COLO668 (cell line): ENCODE measurements at regions not wholly inside any gene's neighbourhood (a gene's known extent, or its start where the extent isn't known, plus 50 kb on each side); places are given as distances from the start of the nearest gene placed in this dataset.

Experiments used
- DNase-seq: peaks from one replicate; lab custom pipeline; 2025; ENCODE audit not compliant: unreplicated experiment; lab: John Stamatoyannopoulos, UW

- no peak for DNase-seq
Observed at GRCh38 chr16:73545755-73546154, 497.8 kb upstream of the ZFHX3 start.

DNA sequence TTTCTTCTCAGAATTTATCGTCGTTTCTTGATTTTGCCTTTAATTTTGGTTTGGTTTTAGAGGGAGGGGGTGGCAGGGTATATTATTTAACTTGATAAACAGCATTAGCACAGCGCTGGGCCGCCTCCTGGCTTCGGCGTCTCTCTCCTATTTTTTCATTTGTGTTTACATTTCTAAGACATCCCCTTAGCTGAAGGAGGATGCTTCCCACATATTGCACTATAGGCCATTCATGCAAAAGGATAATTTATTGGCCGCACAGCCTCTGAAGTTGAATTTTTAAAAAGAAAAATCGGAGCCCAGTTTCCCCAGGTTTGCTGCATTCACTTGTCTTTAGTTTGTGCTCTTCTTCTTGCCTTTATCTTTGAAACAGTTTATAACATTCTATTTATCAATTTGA is 497.4 kb upstream of the ZFHX3 start:
- no peak for DNase-seq

- DNase-seq: no peak
Observed at GRCh38 chr16:73544826-73545225, 496.9 kb upstream of the ZFHX3 start.

DNA sequence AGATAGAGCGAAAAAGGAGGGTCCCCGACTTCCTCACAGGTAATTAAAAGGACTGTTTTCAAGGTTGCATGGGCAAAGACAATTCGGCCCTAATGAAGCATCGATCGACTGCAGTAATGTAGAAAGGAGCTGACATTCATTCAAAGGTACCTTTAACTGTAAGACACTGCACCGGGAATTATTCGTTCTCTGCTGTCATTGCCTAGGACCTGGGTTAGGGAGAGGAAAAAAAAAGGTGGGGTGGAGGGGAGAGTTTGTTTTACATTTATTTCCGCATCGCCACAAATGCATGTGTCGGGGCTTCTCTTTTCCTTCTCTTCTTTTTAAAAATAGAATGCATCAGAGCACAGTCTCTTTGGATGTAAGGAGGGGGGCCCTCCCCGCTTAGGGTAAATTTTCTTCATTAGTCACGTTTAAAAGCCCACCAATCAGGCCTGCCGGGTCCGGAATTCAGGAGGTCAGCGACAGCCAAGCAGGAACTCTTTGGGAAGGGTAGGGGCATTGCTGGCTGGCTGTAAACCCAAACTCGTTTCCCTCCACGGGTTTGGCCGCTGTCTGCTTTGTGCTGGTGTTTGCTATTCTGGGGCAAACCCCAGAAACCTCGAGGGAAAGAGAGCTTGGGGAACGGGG is 496.2 kb upstream of the ZFHX3 start:
- no peak for DNase-seq

DNA sequence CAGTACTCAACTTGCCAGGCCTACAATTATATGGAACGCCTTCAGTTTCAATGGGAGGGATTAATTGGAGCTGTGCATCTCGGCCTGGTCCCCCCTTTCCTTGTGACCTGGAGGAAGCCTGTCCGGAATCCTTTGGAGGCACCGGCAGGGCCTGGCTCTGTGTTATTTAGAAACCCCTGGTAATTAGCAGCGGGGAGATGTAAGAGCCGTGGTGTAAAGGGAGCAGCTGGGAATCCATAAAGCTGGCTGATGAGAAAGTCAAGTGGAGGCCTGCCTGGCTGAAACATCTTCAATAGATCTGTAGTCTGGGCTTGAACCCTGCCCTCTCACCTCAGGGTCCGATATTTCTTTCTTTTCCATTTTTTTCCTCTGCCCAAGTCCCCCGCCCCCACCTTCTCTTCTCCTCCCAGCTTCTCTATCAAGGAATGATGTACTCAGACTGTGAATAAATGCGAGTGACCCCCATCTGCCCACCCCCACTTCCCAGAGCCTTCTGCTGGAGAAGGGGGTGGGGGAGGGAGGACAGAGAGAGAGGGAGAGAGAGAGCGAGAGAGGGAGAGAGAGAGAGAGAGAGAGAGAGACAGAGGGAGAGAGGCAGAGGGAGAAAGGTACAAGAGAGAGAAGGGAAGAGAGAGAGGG is 495.5 kb upstream of the ZFHX3 start:
- no peak for DNase-seq

GRCh38 chr16:73542885-73543284 is 495.0 kb upstream of the ZFHX3 start:
- DNase-seq: no peak

GRCh38 chr16:73537921-73538320 is 490.0 kb upstream of the ZFHX3 start:
- DNase-seq: no peak

DNA sequence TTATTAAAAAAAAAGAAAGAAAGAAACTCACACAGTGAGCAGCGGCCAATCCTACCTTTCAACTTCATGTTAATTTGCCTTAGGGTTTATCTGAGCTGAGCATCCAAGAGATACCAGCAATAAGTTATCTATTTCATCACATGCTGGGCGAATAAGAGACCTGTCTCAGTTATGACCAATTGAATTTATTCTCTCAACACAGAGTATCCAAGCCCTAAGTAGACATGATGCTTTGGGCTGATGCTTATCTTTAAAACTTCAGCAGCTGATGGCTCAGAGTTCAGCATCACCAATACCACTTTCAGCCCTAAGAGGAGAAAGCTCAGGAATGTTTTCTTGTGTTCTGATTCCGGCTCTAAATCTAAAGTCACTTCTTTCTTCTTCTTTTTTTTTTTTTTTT is 489.0 kb upstream of the ZFHX3 start:
- no peak for DNase-seq

- no peak for DNase-seq
Observed at GRCh38 chr16:73531021-73531420, 483.1 kb upstream of the ZFHX3 start.

DNA sequence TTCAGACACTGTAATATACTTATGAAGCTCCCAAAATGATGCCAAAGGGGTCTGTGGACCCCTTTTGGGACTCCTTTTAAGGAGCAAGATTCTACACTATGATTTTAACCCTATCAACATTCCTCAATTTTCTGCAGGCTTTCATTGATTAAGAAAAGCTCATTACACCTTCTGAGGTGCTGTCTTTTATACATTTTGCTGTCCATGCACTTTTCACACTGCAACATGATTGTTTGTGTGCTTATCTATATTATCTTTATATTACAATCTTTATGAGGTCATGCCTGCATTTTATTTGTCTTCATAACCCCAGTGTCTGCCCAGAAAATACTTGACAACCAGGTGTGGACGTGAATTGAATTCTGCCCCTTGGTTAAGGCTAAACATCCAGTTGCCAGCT is 482.6 kb upstream of the ZFHX3 start:
- DNase-seq: no peak

DNA sequence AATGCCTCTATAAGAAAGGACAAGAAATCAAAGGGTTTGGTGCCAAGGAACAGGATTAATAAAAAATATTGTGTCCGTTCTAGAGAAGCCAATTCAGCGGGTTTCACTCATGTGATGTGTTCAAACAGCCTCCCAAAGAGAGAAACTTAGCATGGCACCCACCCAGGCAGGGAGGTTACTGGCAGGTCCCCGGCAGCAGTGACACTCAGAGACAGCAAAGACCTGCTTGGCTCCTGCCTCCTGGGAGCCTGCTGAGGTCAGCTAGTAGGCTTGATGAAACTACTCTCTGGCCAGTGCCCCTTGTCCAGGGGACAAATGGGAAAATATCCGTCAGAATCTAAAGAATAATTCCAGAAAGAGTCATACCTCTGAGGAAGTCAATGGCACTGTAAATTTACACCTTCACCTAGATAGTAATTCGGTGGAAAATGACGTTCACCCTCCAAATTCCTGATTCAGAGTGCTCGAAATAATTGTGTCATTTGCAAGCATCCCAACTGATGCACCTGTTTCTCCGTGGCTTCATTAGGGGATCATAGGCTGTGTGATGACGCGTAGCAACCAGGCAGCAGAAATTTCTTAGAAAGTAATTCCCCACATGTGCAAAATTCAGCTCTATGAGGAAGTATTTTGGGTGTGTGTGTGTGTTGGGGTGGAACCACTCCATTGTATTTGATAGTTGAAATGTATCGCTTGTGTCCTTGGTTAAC is 481.5 kb upstream of the ZFHX3 start:
- DNase-seq: no peak

- DNase-seq: no peak
Observed at GRCh38 chr16:73527187-73527586, 479.3 kb upstream of the ZFHX3 start.

DNA sequence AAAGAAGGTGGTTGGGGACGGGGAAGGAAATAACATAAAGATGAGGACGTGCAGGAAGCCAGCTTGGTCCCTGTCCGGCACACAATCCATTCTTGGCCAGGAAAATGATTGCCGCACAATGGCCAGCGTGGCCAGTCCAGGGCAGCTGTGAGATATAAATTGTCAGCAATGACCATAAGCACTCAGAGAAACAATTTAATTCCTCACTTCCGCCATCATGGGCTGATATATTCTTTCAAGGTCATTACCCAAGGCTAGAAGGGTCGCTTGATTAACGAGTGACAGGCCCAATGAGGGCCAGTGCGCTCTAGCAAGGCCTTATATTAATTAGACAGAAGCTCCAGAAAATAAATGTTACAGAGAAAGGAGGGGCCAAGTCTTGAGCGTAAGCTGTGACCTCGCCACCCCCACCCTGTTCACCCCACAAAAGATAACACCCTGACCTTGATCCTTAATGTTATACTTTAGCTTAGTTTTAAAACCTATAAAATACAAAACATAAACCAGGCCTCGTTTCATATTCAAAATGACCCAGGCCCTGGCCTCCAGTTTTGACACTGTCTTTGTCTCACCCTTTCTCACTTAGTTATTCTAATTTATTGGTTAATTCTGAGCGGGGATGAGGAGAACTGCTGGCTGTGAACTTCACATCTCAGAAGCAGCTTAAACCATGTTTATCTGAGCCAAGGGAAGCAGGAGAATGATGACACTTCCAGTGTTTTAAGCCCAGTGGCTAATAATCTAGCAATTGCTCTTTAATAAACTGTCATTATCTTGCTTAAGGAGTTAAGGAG is 478.3 kb upstream of the ZFHX3 start:
- DNase-seq: no peak

DNA sequence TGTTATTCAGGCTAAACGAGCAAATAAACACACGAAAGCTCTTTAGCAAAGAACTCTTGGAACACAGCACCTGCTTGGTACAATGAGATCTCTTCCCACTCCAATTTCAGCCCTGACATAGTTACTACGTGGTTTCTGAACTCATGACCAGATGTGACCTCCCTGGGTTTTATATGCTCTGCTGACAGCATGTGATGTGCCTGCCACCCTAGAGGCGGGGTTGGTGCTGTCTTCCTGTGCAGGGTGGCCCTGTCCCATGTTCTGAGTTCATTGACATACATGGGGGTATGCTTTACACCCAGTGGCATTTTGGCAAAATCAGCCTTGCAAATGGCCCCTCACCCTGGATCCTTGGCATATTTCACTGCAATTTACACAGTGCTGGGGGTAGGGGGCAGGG is 475.3 kb upstream of the ZFHX3 start:
- no peak for DNase-seq

DNA sequence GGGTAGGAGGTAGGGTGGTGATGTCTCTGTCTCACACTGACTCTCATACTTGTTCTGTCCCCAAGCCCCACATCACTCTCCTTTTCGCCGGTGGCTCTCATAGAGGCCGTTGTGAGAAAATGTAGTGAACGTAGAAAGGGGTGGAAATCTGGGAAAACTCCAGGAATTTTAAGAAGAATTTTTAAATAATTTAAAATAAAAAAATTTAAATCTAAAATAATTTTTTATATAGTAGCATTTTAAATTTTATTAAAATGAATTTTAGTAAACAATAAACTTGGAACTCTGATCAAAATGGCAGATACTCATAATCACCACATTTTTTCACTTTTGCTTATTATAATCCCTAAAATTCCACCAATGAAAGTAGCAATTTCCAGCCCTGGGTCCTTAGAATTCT is 473.6 kb upstream of the ZFHX3 start:
- DNase-seq: no peak

DNA sequence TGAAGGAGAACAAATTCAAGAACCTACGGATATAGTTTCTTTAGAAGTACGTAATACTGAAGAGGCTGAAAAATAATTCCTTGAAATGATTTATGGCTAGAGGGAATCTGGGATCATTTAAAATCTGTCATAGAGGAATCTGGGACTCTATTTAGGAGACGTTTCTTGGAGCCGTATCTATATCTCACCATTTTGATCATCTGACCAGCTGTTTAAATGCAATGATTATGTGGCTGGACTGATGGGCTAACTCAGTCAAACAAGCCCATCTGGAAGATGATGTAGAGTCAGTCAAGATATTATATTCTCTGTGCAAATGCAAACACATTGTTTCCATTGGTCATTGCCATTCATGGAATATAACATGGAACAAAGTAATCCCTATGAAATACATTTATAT is 467.7 kb upstream of the ZFHX3 start:
- no peak for DNase-seq

DNA sequence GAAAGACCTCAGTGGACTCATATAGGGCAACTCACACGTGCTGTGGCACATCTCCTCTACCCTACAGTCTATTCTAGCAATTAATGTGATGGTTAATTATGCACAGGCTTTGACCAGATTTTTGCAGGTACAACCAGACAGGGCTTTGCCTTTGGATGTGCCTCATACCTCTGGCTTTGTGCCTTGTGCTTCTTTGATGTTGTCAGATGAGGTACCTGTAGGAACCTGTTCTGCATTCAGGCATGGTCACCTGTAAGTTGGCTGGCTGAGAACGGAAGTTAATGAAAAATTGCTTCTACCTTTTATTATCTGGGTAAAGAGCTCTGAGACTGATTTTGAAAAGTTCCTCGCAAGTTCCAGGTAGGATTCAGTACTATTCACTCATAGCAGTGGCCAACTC is 462.9 kb upstream of the ZFHX3 start:
- DNase-seq: no peak

DNA sequence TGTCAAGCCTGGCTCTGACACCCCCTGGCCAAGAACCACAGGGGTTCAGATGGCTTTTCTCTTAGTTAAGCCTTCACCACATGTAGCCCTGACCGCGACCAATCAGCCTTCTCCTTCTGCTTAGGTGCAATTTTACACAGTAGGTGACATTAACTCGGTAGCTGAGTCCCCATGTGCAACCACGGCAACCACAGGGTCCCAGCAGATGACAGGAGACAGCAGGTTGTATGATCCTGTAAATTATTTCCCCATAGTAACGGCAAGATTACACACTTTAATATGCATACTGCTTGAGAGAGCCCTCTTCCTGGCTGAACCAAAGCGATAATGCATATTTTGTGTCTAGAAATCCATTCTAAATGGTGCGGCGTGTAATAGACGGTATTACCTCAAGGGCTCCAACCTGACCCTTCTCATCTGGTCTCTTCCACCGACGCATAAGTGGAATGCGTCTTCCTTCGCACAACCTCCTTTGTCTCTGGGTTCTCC is 458.7 kb upstream of the ZFHX3 start:
- no peak for DNase-seq

- DNase-seq: no peak
Observed at GRCh38 chr16:73505577-73505976, 457.6 kb upstream of the ZFHX3 start.

GRCh38 chr16:73504591-73505575 is 457.0 kb upstream of the ZFHX3 start:
- DNase-seq: no peak
